HFFc6 (cell line): ENCODE measurements at regions not wholly inside any gene's neighbourhood (a gene's known extent, or its start where the extent isn't known, plus 50 kb on each side); places are given as distances from the start of the nearest gene placed in this dataset.

ENCODE experiments used
- DNase-seq: peaks from one replicate; pipeline ENCODE4 v3.0.0-alpha.2; 2018
- H3K27ac Mint-ChIP-seq: 2 replicates; pipeline ENCODE4 v1.8.0; 2020; ENCODE audit warnings: mild to moderate bottlenecking, mixed read lengths
- H3K27me3 Mint-ChIP-seq: 2 replicates; pipeline ENCODE4 v1.8.0; 2021; ENCODE audit warnings: mild to moderate bottlenecking, moderate library complexity, mixed read lengths; ENCODE audit not compliant: insufficient read depth
- H3K36me3 Mint-ChIP-seq: 2 replicates; pipeline ENCODE4 v1.8.0; 2021; ENCODE audit warnings: low read depth, mixed read lengths
- H3K4me1 Mint-ChIP-seq: 2 replicates; pipeline ENCODE4 v1.8.0; 2020; ENCODE audit warnings: low read depth, mixed read lengths
- H3K4me3 Mint-ChIP-seq: 2 replicates; pipeline ENCODE4 v1.8.0; 2020; ENCODE audit warnings: mild to moderate bottlenecking, moderate library complexity, mixed read lengths
- H3K9me3 Mint-ChIP-seq: 2 replicates; pipeline ENCODE4 v1.8.0; 2020; ENCODE audit warnings: mild to moderate bottlenecking, mixed read lengths
- CTCF ChIP-seq: fragments of 200-600 bp; sonication (generic); IDR thresholded peaks from 2 replicates; pipeline ENCODE4 v1.5.0; 2021; ENCODE audit warnings: antibody characterized with exemption, mild to moderate bottlenecking

- no peak overlapping the region for H3K4me3 Mint-ChIP-seq
- H3K9me3 Mint-ChIP-seq = no peaks in the 10 kb centered on the region
- H3K27me3 Mint-ChIP-seq = peaks cover 8% of the 10 kb centered on the region; the same call in 1 of the 2 replicates
- DNase-seq = peak; percentile 3
- H3K4me1 Mint-ChIP-seq = no peaks in the 10 kb centered on the region
- H3K27ac Mint-ChIP-seq = no peak overlapping the region
- H3K36me3 Mint-ChIP-seq = no peaks in the 10 kb centered on the region
- no peak for TF ChIP-seq CTCF
Measured at GRCh38 chr2:23241611-23242245, 143.3 kb upstream of the KLHL29 start.

GRCh38 chr2:23243073-23243659 is 141.8 kb upstream of the KLHL29 start:
- Mint-ChIP-seq H3K9me3 (no peaks in the 10 kb centered on the region), H3K4me1 (no peaks in the 10 kb centered on the region), H3K27me3 (peaks cover 7% of the 10 kb centered on the region; the same call in 1 of the 2 replicates), H3K27ac (no peak overlapping the region), H3K36me3 (no peaks in the 10 kb centered on the region), H3K4me3 (no peak overlapping the region)
- no peak for DNase-seq
- no peak for TF ChIP-seq CTCF

- H3K4me1 Mint-ChIP-seq = no peaks in the 10 kb centered on the region
- TF ChIP-seq CTCF = no peak
- no peak overlapping the region for H3K27ac Mint-ChIP-seq
Measured at GRCh38 chr2:23244617-23245016, 140.4 kb upstream of the KLHL29 start.

GRCh38 chr2:23246992-23247683 is 137.8 kb upstream of the KLHL29 start:
- no peak overlapping the region for H3K27ac Mint-ChIP-seq
- TF ChIP-seq CTCF = no peak
- peaks cover 6% of the 10 kb centered on the region; the same call in 1 of the 2 replicates for H3K27me3 Mint-ChIP-seq
- H3K36me3 Mint-ChIP-seq = no peaks in the 10 kb centered on the region
- no peak for DNase-seq
- no peaks in the 10 kb centered on the region for H3K9me3 Mint-ChIP-seq
- H3K4me1 Mint-ChIP-seq = no peaks in the 10 kb centered on the region
- no peak overlapping the region for H3K4me3 Mint-ChIP-seq

More at GRCh38 chr2:23244617-23245016, 140.4 kb upstream of the KLHL29 start:
- peaks cover 7% of the 10 kb centered on the region; the same call in 1 of the 2 replicates for H3K27me3 Mint-ChIP-seq
- H3K36me3 Mint-ChIP-seq = no peaks in the 10 kb centered on the region
- DNase-seq = no peak
- H3K4me3 Mint-ChIP-seq = no peak overlapping the region
- no peaks in the 10 kb centered on the region for H3K9me3 Mint-ChIP-seq

- no peak for DNase-seq
- peaks cover 6% of the 10 kb centered on the region; the same call in 1 of the 2 replicates for H3K27me3 Mint-ChIP-seq
- no peak for TF ChIP-seq CTCF
- H3K27ac Mint-ChIP-seq = no peak overlapping the region
- H3K9me3 Mint-ChIP-seq = no peaks in the 10 kb centered on the region
- no peaks in the 10 kb centered on the region for H3K4me1 Mint-ChIP-seq
- no peaks in the 10 kb centered on the region for H3K36me3 Mint-ChIP-seq
- H3K4me3 Mint-ChIP-seq = no peak overlapping the region
Measured at GRCh38 chr2:23248667-23249066, 136.3 kb upstream of the KLHL29 start.
